ELR (cell line): ENCODE measurements at regions not wholly inside any gene's neighbourhood (a gene's known extent, or its start where the extent isn't known, plus 50 kb on each side); places are given as distances from the start of the nearest gene placed in this dataset.

Source experiments
- DNase-seq: peaks from one replicate; pipeline ENCODE4 v3.0.0-alpha.2; 2015; ENCODE audit warnings: low read depth

- DNase-seq, result no peak
Measured at GRCh38 chr2:122993592-122993991, 1031.5 kb upstream of the CNTNAP5 start.

GRCh38 chr2:122999258-122999657, 1025.8 kb upstream of the CNTNAP5 start:
- DNase-seq, result no peak

- no peak for DNase-seq
Measured at GRCh38 chr2:122999821-123000220, 1025.3 kb upstream of the CNTNAP5 start.

- no peak for DNase-seq
Measured at GRCh38 chr2:123002660-123003248, 1022.3 kb upstream of the CNTNAP5 start.

- DNase-seq, result no peak
Measured at GRCh38 chr2:123015186-123015585, 1009.9 kb upstream of the CNTNAP5 start.

GRCh38 chr2:123035541-123035940, 989.5 kb upstream of the CNTNAP5 start:
- DNase-seq, result no peak

- no peak for DNase-seq
Measured at GRCh38 chr2:123036300-123036699, 988.8 kb upstream of the CNTNAP5 start.

- peak; percentile 58 for DNase-seq
Measured at GRCh38 chr2:123040506-123040905, 984.6 kb upstream of the CNTNAP5 start.

GRCh38 chr2:123043458-123043857, 981.6 kb upstream of the CNTNAP5 start:
- DNase-seq, result no peak

- DNase-seq, result no peak
Measured at GRCh38 chr2:123045713-123046112, 979.4 kb upstream of the CNTNAP5 start.

GRCh38 chr2:123047186-123047585, 977.9 kb upstream of the CNTNAP5 start:
- no peak for DNase-seq

GRCh38 chr2:123051136-123051535, 974.0 kb upstream of the CNTNAP5 start:
- DNase-seq, result no peak

- DNase-seq, result no peak
Measured at GRCh38 chr2:123061534-123061933, 963.6 kb upstream of the CNTNAP5 start.

GRCh38 chr2:123073371-123073770, 951.7 kb upstream of the CNTNAP5 start:
- peak; percentile 12 for DNase-seq

GRCh38 chr2:123073956-123074355, 951.1 kb upstream of the CNTNAP5 start:
- no peak for DNase-seq

GRCh38 chr2:123077101-123077500, 948.0 kb upstream of the CNTNAP5 start:
- DNase-seq, result no peak

- peak; percentile 47 for DNase-seq
Measured at GRCh38 chr2:123080331-123080730, 944.8 kb upstream of the CNTNAP5 start.

- DNase-seq, result no peak
Measured at GRCh38 chr2:123085484-123085883, 939.6 kb upstream of the CNTNAP5 start.

GRCh38 chr2:123086613-123087385, 938.3 kb upstream of the CNTNAP5 start:
- no peak for DNase-seq

- DNase-seq, result no peak
Measured at GRCh38 chr2:123091471-123091870, 933.6 kb upstream of the CNTNAP5 start.

- peak; percentile 15 for DNase-seq
Measured at GRCh38 chr2:123093199-123093598, 931.9 kb upstream of the CNTNAP5 start.

- DNase-seq, result no peak
Measured at GRCh38 chr2:123095219-123095835, 929.8 kb upstream of the CNTNAP5 start.

- no peak for DNase-seq
Measured at GRCh38 chr2:123098619-123099018, 926.5 kb upstream of the CNTNAP5 start.
